Spleen (tissue), 11 donors: ENCODE measurements at regions not wholly inside any gene's neighbourhood (a gene's known extent, or its start where the extent isn't known, plus 50 kb on each side); places are given as distances from the start of the nearest gene placed in this dataset.

Experiments used
- DNase-seq: peaks from one replicate; pipeline ENCODE4 v3.0.0-alpha.2; 2020
- H3K27ac ChIP-seq, 8 donors: fragments of 200-600 bp; sonication (generic) in 7 of 8; 1 replicate in 4 of 8; 2 replicates in 4 of 8; pipeline versions ENCODE4 v1.5.0 to v1.8.0; 2016 to 2021; ENCODE audit warnings: inconsistent platforms in 4 of 8, mild to moderate bottlenecking in 4 of 8, moderate library complexity in 1 of 8
- H3K27me3 ChIP-seq, 7 donors: fragments of 200-600 bp; sonication (generic) in 6 of 7; replicated peaks in 1 of 7; 1 replicate in 4 of 7; 2 replicates in 3 of 7; pipeline versions ENCODE4 v1.5.0 to v1.8.0; 2016 to 2021; ENCODE audit warnings: inconsistent platforms in 3 of 7, mild to moderate bottlenecking in 1 of 7
- H3K36me3 ChIP-seq, 6 donors: fragments of 200-600 bp; sonication (generic) in 5 of 6; 1 replicate in 4 of 6; 2 replicates in 2 of 6; pipeline versions ENCODE4 v1.5.0 to v1.8.0; 2016 to 2021; ENCODE audit warnings: inconsistent platforms in 2 of 6
- H3K4me1 ChIP-seq, 6 donors: fragments of 200-600 bp; sonication (generic) in 5 of 6; 1 replicate in 3 of 6; 2 replicates in 3 of 6; pipeline versions ENCODE4 v1.5.0 to v1.8.0; 2016 to 2021; ENCODE audit warnings: inconsistent platforms in 3 of 6
- H3K4me3 ChIP-seq, 8 donors: fragments of 200-600 bp; sonication (generic) in 7 of 8; 1 replicate in 4 of 8; 2 replicates in 4 of 8; pipeline versions ENCODE4 v1.5.0 to v1.8.0; 2016 to 2021; ENCODE audit warnings: inconsistent platforms in 4 of 8, mild to moderate bottlenecking in 4 of 8, moderate library complexity in 2 of 8
- H3K9me3 ChIP-seq, 8 donors: fragments of 200-600 bp; sonication (generic) in 7 of 8; 1 replicate in 4 of 8; 2 replicates in 4 of 8; pipeline versions ENCODE4 v1.5.0 to v1.8.0; 2016 to 2021; ENCODE audit warnings: inconsistent platforms in 4 of 8
- CTCF ChIP-seq, 11 experiments: fragments of 200-600 bp in 7 of 11; fragments of 450-650 bp in 4 of 11; sonication (generic) in 4 of 11; IDR thresholded peaks in 8 of 11; conservative IDR thresholded peaks in 3 of 11; 1 replicate in 7 of 11; 2 replicates in 4 of 11; pipeline versions ENCODE4 v1.4.0 to v1.8.0; 2016 to 2021; ENCODE audit warnings: antibody characterized with exemption in 11 of 11, inconsistent platforms in 4 of 11, mild to moderate bottlenecking in 1 of 11
- POLR2A ChIP-seq, 3 donors: fragments of 450-650 bp; IDR thresholded peaks; one replicate each; pipeline ENCODE4 v1.5.1; 2017; ENCODE audit warnings: antibody characterized with exemption in 3 of 3, mild to moderate bottlenecking in 1 of 3
- POLR2AphosphoS5 ChIP-seq, 3 donors: sonication (generic); formaldehyde crosslinking; IDR thresholded peaks; one replicate each; pipeline ENCODE4 v1.5.1; 2017; ENCODE audit warnings: antibody characterized with exemption in 3 of 3
- WGBS, 5 donors: extraction: QIAGEN DNeasy Blood & Tissue Kit in 3 of 5; methylation state at CpG; one replicate each; pipeline versions ENCODE4 v1.1.5 to v1.1.7; 2013 to 2018; 5-methylcytosine and 5-hydroxymethylcytosine counted together
- intact Hi-C: fragments of 100-400 bp; cut with DNase I; formaldehyde crosslinking; loops from one replicate; pipeline ENCODE4 v1.15.0; 2023; ENCODE audit warnings: low total_unique reads
- donor health status: healthy with polysubstance abuse.
- donor health status: DM: no; HTN: no; CAD: no; lungs with moderate emphysema.
- donor health status: DM: no; HTN: no; CAD: no.
- donor health status: Bipolar disorder and iron deficiency.
- donor health status: healthy.
- donor health status: DM: no; HTN: no; CAD: no.
- donor health status: DM: yes; HTN: yes; CAD: no.

DNA sequence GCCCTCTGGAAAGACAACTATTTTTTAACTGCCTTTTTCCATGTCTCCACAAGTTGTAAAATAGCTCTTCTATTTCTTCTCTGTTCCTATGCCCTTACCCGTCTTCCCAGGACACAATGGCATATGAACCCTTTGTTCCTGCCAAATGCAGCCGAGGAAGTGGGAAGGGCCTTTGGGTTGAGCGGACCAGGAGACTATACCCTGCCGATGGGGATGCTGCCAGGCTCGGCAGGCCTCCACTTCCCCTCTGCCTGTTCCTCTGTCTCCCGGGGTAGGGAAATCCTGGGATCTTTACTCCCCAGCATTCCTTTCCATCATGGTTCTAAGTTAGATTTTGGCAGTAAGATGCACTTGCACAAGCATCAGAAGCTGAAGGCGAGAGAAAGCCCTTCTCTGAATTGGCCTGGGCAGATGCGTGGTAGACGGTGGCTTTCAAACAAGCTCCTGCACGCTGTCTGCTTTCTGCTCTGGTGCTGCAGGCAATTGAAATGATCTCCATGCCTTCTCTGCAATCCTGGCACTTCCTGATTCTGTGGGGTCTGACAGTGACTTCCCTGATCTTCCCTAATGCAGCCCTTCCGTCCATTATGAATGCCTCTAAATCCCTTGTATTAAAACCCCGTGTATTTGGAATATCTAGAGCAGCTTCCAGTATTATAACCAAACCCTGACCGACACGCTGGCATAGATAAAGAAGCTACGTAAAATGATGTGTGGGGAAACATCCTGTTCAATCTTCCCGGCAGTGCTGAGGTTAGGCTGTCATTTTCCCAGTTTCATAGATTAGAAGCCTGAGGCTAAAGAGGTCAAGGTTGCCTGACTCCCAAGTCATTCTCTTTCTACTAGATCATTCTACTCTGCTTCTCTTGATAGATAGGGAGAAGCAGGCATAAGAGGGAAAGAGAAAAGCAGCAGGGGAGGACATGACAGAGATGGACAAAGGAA is 69.8 kb downstream of the MCFD2 start:
- H3K27ac ChIP-seq = peak overlapping the region; percentile 35 to 83 (median 78)
- no peak for TF ChIP-seq POLR2A (IDR thresholded peaks at IDR 0.05)
- TF ChIP-seq POLR2AphosphoS5 (IDR thresholded peaks at IDR 0.05) = no peak
- TF ChIP-seq CTCF (IDR thresholded peaks at IDR 0.05 in 8 of 11, conservative IDR thresholded peaks at IDR 0.05 in 3 of 11) = no peak
- no peak overlapping the region for H3K4me3 ChIP-seq
- WGBS, 5 donors = 53 to 79% (median 61%) methylated on average over 15 to 16 of the region's 16 CpGs
- DNase-seq = no peak
- no peaks in the 10 kb centered on the region for H3K36me3 ChIP-seq
- intact Hi-C loops = no loop called here
- peaks cover 4 to 57% (median 35%) of the 10 kb centered on the region in 6 donors for H3K4me1 ChIP-seq
- H3K27me3 ChIP-seq = peaks cover 0 to 13% (median 0%) of the 10 kb centered on the region in 7 donors
- no peaks in the 10 kb centered on the region for H3K9me3 ChIP-seq

DNA sequence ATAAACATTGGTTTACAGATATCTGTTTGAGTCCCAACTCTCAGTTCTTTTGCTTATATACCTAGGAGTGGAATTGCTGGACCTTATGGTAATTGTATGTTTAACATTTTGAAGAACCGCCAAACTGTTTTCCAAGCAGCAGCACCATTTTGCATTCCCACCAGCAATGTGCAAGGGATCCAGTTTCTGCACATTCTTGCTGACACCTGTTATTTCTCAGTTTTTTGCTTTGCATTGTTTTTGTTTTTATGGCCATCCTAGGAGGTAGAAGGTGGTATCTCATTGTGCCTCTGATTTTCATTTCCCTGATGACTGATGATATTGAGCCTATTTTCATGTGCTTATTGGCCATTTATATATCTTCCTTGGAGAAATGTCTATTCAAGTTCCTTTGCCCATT is 71.2 kb downstream of the MCFD2 start:
- H3K4me1 ChIP-seq = peaks cover 4 to 59% (median 35%) of the 10 kb centered on the region in 6 donors
- peaks cover 0 to 5% (median 0%) of the 10 kb centered on the region in 7 donors for H3K27me3 ChIP-seq
- TF ChIP-seq CTCF (IDR thresholded peaks at IDR 0.05 in 8 of 11, conservative IDR thresholded peaks at IDR 0.05 in 3 of 11) (no peak), POLR2A (IDR thresholded peaks at IDR 0.05) (no peak), POLR2AphosphoS5 (IDR thresholded peaks at IDR 0.05) (no peak)
- H3K27ac ChIP-seq = peak overlapping the region in 4 of 8 donors; percentile 72 to 83 (median 80)
- no peak overlapping the region for H3K4me3 ChIP-seq
- no peaks in the 10 kb centered on the region for H3K36me3 ChIP-seq
- H3K9me3 ChIP-seq = no peaks in the 10 kb centered on the region
- DNase-seq = no peak
- WGBS, 5 donors = 90 to 100% (median 100%) methylated on average over 1 of the region's 1 CpG
- intact Hi-C loops = no loop called here

GRCh38 chr2:46844034-46844433 is 71.6 kb downstream of the MCFD2 start:
- Histone ChIP-seq H3K4me3 (no peak overlapping the region), H3K27ac (peak overlapping the region in 1 of 8 donors; percentile 80), H3K9me3 (no peaks in the 10 kb centered on the region), H3K27me3 (peaks cover 0 to under 1% (median 0%) of the 10 kb centered on the region in 7 donors), H3K36me3 (no peaks in the 10 kb centered on the region), H3K4me1 (peaks cover 4 to 56% (median 35%) of the 10 kb centered on the region in 6 donors)
- 49 to 100% (median 98%) methylated on average over 2 of the region's 2 CpGs for WGBS, 5 donors
- DNase-seq = no peak
- TF ChIP-seq POLR2A (IDR thresholded peaks at IDR 0.05) = no peak
- intact Hi-C loops = no loop called here

DNA sequence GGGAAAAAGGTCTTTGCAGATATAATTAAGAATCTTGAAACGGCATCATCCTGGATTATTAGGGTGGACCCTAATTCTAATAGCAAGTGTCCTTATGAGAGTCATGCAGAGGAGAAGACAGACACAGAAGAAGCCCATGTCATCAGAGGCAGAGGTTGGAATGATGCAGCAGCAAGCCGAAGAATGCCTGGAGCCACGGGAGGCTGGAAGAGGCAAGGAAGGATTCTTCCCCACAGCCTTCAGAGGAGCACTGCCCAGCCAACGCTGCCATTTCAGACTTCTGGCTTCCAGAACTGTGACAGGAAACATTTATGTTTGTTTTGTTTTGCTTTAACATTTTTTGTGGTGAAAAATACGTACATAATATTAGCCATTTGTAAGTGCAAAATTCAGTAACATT is 72.3 kb downstream of the MCFD2 start:
- intact Hi-C loops = no loop called here

More for the DNA sequence above, 72.3 kb downstream of the MCFD2 start:
- Histone ChIP-seq H3K9me3 (no peaks in the 10 kb centered on the region), H3K4me3 (no peak overlapping the region), H3K27me3 (no peaks in the 10 kb centered on the region), H3K27ac (peak overlapping the region in 1 of 8 donors; percentile 80), H3K4me1 (peaks cover under 1 to 49% (median 29%) of the 10 kb centered on the region in 6 donors), H3K36me3 (no peaks in the 10 kb centered on the region)
- 73 to 87% (median 82%) methylated on average over 5 of the region's 5 CpGs for whole genome bisulfite sequencing, 5 donors
- DNase-seq = no peak
- TF ChIP-seq CTCF (IDR thresholded peaks at IDR 0.05 in 8 of 11, conservative IDR thresholded peaks at IDR 0.05 in 3 of 11) (no peak), POLR2A (IDR thresholded peaks at IDR 0.05) (no peak), POLR2AphosphoS5 (IDR thresholded peaks at IDR 0.05) (no peak)
